GM18508 (cell line): ENCODE measurements at regions not wholly inside any gene's neighbourhood (a gene's known extent, or its start where the extent isn't known, plus 50 kb on each side); places are given as distances from the start of the nearest gene placed in this dataset.

Experiments
- ATAC-seq: cut with Tn5 transposase; IDR thresholded peaks from one replicate; pipeline ENCODE4 v1.9.1; 2021; ENCODE audit warnings: moderate number of reproducible peaks; ENCODE audit not compliant: insufficient read depth, unreplicated experiment

GRCh38 chr10:107440741-107441140 lies 276.2 kb upstream of the SORCS1 start:
- ATAC-seq, result no peak

- ATAC-seq, result no peak
Observed at GRCh38 chr10:107437921-107438320, 273.4 kb upstream of the SORCS1 start.

- no peak for ATAC-seq
Observed at GRCh38 chr10:107436568-107436967, 272.1 kb upstream of the SORCS1 start.

GRCh38 chr10:107434854-107435253 lies 270.3 kb upstream of the SORCS1 start:
- ATAC-seq, result no peak

GRCh38 chr10:107434201-107434600 lies 269.7 kb upstream of the SORCS1 start:
- no peak for ATAC-seq

GRCh38 chr10:107433605-107434004 lies 269.1 kb upstream of the SORCS1 start:
- no peak for ATAC-seq

GRCh38 chr10:107430446-107430845 lies 265.9 kb upstream of the SORCS1 start:
- ATAC-seq, result no peak

- ATAC-seq, result no peak
Observed at GRCh38 chr10:107427016-107427415, 262.5 kb upstream of the SORCS1 start.

- no peak for ATAC-seq
Observed at GRCh38 chr10:107425931-107426553, 261.5 kb upstream of the SORCS1 start.

GRCh38 chr10:107424628-107425027 lies 260.1 kb upstream of the SORCS1 start:
- no peak for ATAC-seq

- ATAC-seq, result no peak
Observed at GRCh38 chr10:107423903-107424302, 259.4 kb upstream of the SORCS1 start.

- ATAC-seq, result no peak
Observed at GRCh38 chr10:107422681-107423080, 258.2 kb upstream of the SORCS1 start.

GRCh38 chr10:107420196-107420595 lies 255.7 kb upstream of the SORCS1 start:
- no peak for ATAC-seq

- peak; percentile 49 for ATAC-seq
Observed at GRCh38 chr10:107418085-107418806, 253.7 kb upstream of the SORCS1 start.

- no peak for ATAC-seq
Observed at GRCh38 chr10:107417446-107417845, 252.9 kb upstream of the SORCS1 start.

GRCh38 chr10:107415446-107415845 lies 250.9 kb upstream of the SORCS1 start:
- no peak for ATAC-seq

GRCh38 chr10:107413971-107414370 lies 249.5 kb upstream of the SORCS1 start:
- ATAC-seq, result no peak

- no peak for ATAC-seq
Observed at GRCh38 chr10:107409522-107409921, 245.0 kb upstream of the SORCS1 start.

GRCh38 chr10:107398115-107398514 lies 233.6 kb upstream of the SORCS1 start:
- ATAC-seq, result no peak

- no peak for ATAC-seq
Observed at GRCh38 chr10:107391901-107392300, 227.4 kb upstream of the SORCS1 start.

- ATAC-seq, result no peak
Observed at GRCh38 chr10:107390563-107390962, 226.1 kb upstream of the SORCS1 start.

- no peak for ATAC-seq
Observed at GRCh38 chr10:107383357-107383756, 218.9 kb upstream of the SORCS1 start.
